Mesenchymal stem cell (in vitro differentiated cells and primary cell): ENCODE measurements at regions not wholly inside any gene's neighbourhood (a gene's known extent, or its start where the extent isn't known, plus 50 kb on each side); places are given as distances from the start of the nearest gene placed in this dataset.

ENCODE experiments used
- DNase-seq: peaks from one replicate; pipeline ENCODE4 v3.0.0-alpha.2; 2013
- H2AFZ ChIP-seq: one replicate; pipeline ENCODE4 v1.6.1; 2013; ENCODE audit warnings: low read depth, mild to moderate bottlenecking, control low read depth, inconsistent platforms, low read length, moderate library complexity
- H2AK5ac ChIP-seq: 2 replicates; pipeline ENCODE4 v1.6.1; 2013; ENCODE audit warnings: low read length, moderate library complexity, mild to moderate bottlenecking, inconsistent platforms; ENCODE audit not compliant: severe bottlenecking
- H2BK120ac ChIP-seq: one replicate; pipeline ENCODE4 v1.6.1; 2013; ENCODE audit warnings: low read depth, mild to moderate bottlenecking, inconsistent platforms, low read length, moderate library complexity
- H2BK12ac ChIP-seq, 2 experiments: one replicate each; pipeline ENCODE4 v1.6.1; 2013; ENCODE audit warnings: inconsistent platforms in 2 of 2, low read length in 2 of 2, mild to moderate bottlenecking in 2 of 2, moderate library complexity in 2 of 2, control low read depth in 1 of 2
- H2BK15ac ChIP-seq: one replicate; pipeline ENCODE4 v1.6.1; 2013; ENCODE audit warnings: mild to moderate bottlenecking, low read depth, inconsistent platforms; ENCODE audit not compliant: poor library complexity, severe bottlenecking
- H2BK5ac ChIP-seq: 2 replicates; pipeline ENCODE4 v1.6.1; 2013; ENCODE audit warnings: low read depth, mild to moderate bottlenecking, low read length, control low read depth, inconsistent platforms; ENCODE audit not compliant: poor library complexity, severe bottlenecking
- H3K14ac ChIP-seq, 2 experiments: one replicate each; pipeline ENCODE4 v1.6.1; 2013; ENCODE audit warnings: inconsistent platforms in 2 of 2, low read length in 2 of 2, control low read depth in 1 of 2, mild to moderate bottlenecking in 1 of 2, moderate library complexity in 1 of 2
- H3K18ac ChIP-seq, 2 experiments: one replicate each; pipeline ENCODE4 v1.6.1; 2013; ENCODE audit warnings: inconsistent platforms in 2 of 2, low read length in 2 of 2, control low read depth in 1 of 2, low read depth in 1 of 2, mild to moderate bottlenecking in 1 of 2
- H3K23ac ChIP-seq, 2 experiments: one replicate each; pipeline ENCODE4 v1.6.1; 2013; ENCODE audit warnings: inconsistent platforms in 2 of 2, low read length in 2 of 2, mild to moderate bottlenecking in 2 of 2, moderate library complexity in 2 of 2, control low read depth in 1 of 2
- H3K27ac ChIP-seq: 2 replicates; pipeline ENCODE4 v1.5.1; 2013; ENCODE audit warnings: mild to moderate bottlenecking, moderate library complexity, low read length, control low read depth, inconsistent platforms; ENCODE audit not compliant: poor library complexity, severe bottlenecking
- H3K27me3 ChIP-seq, 2 experiments: 2 replicates each; pipeline versions ENCODE4 v1.6.1 to v1.7.0; 2013; ENCODE audit warnings: low read length in 2 of 2, mild to moderate bottlenecking in 2 of 2, moderate library complexity in 2 of 2, control low read depth in 1 of 2, inconsistent platforms in 1 of 2; ENCODE audit not compliant: control insufficient read depth in 1 of 2, insufficient read depth in 1 of 2
- H3K36me3 ChIP-seq, 2 experiments: 2 replicates each; pipeline versions ENCODE4 v1.6.1 to v1.7.0; 2013; ENCODE audit warnings: low read length in 2 of 2, control low read depth in 1 of 2, inconsistent platforms in 1 of 2, low read depth in 1 of 2, mild to moderate bottlenecking in 1 of 2; ENCODE audit not compliant: insufficient read depth in 2 of 2, control insufficient read depth in 1 of 2
- H3K4ac ChIP-seq, 2 experiments: one replicate each; pipeline ENCODE4 v1.6.1; 2013; ENCODE audit warnings: inconsistent platforms in 2 of 2, low read length in 2 of 2, mild to moderate bottlenecking in 2 of 2, moderate library complexity in 2 of 2, control low read depth in 1 of 2, low read depth in 1 of 2
- H3K4me1 ChIP-seq: 2 replicates; pipeline ENCODE4 v1.6.1; 2013; ENCODE audit warnings: low read depth, low read length, control low read depth; ENCODE audit not compliant: control insufficient read depth, insufficient read depth
- H3K4me2 ChIP-seq: 2 replicates; pipeline ENCODE4 v1.6.1; 2013; ENCODE audit warnings: low read length, mild to moderate bottlenecking, inconsistent platforms; ENCODE audit not compliant: poor library complexity, severe bottlenecking
- H3K4me3 ChIP-seq, 2 experiments: 2 replicates each; pipeline versions ENCODE4 v1.5.1 to v1.7.0; 2013; ENCODE audit warnings: low read length in 2 of 2, mild to moderate bottlenecking in 2 of 2, control low read depth in 1 of 2, low read depth in 1 of 2; ENCODE audit not compliant: insufficient read depth in 1 of 2
- H3K79me1 ChIP-seq: replicated peaks from 2 replicates; pipeline ENCODE4 v1.6.1; 2013; ENCODE audit warnings: mild to moderate bottlenecking, control low read depth, low read length, inconsistent platforms; ENCODE audit not compliant: poor library complexity, severe bottlenecking
- H3K9ac ChIP-seq: 2 replicates; pipeline ENCODE4 v1.7.0; 2013; ENCODE audit warnings: mild to moderate bottlenecking, low read length, moderate library complexity
- H3K9me3 ChIP-seq: 2 replicates; pipeline ENCODE4 v1.7.0; 2013; ENCODE audit warnings: mild to moderate bottlenecking, low read length; ENCODE audit not compliant: control insufficient read depth
- H4K8ac ChIP-seq: one replicate; pipeline ENCODE4 v1.6.1; 2013; ENCODE audit warnings: inconsistent platforms, mild to moderate bottlenecking, low read length, moderate library complexity
- H4K91ac ChIP-seq: one replicate; pipeline ENCODE4 v1.6.1; 2013; ENCODE audit warnings: mild to moderate bottlenecking, low read length, inconsistent platforms
- WGBS: methylation state at CpG from one replicate; pipeline ENCODE4 v1.1.7; 2013; ENCODE audit warnings: mixed read lengths; 5-methylcytosine and 5-hydroxymethylcytosine counted together

GRCh38 chr5:8340739-8341344 is 471.9 kb downstream of the MTRR start:
- peaks cover 0 to 6% of the 10 kb centered on the region in 2 experiments for H3K27me3 ChIP-seq
- H4K91ac ChIP-seq: peak overlapping the region; percentile 11
- no peak overlapping the region for H3K27ac ChIP-seq
- H2BK120ac ChIP-seq: no peak overlapping the region
- H3K36me3 ChIP-seq: no peaks in the 10 kb centered on the region
- no peak overlapping the region for H2BK15ac ChIP-seq
- H3K9ac ChIP-seq: peak overlapping the region; percentile 49
- H3K79me1 ChIP-seq: no peaks in the 10 kb centered on the region
- H3K14ac ChIP-seq: no peak overlapping the region
- DNase-seq: peak; percentile 14
- no peak overlapping the region for H4K8ac ChIP-seq
- H3K4me3 ChIP-seq: peak overlapping the region in 1 of 2 experiments; percentile 53
- no peak overlapping the region for H3K18ac ChIP-seq
- no peak overlapping the region for H3K23ac ChIP-seq
- peaks cover 4% of the 10 kb centered on the region for H3K9me3 ChIP-seq
- no peak overlapping the region for H2AFZ ChIP-seq
- H2AK5ac ChIP-seq: no peak overlapping the region
- no peak overlapping the region for H2BK12ac ChIP-seq
- peaks cover 7% of the 10 kb centered on the region for H3K4me1 ChIP-seq
- H3K4ac ChIP-seq: no peak overlapping the region
- 89% methylated on average over 1 of the region's 1 CpG for WGBS
- peak overlapping the region; percentile 64 for H3K4me2 ChIP-seq
- no peak overlapping the region for H2BK5ac ChIP-seq

GRCh38 chr5:8341406-8341805 is 472.5 kb downstream of the MTRR start:
- H3K4me2 ChIP-seq: no peak overlapping the region
- H3K27me3 ChIP-seq: peaks cover 0 to 6% of the 10 kb centered on the region in 2 experiments
- no peak overlapping the region for H3K27ac ChIP-seq
- no peaks in the 10 kb centered on the region for H3K79me1 ChIP-seq
- no peak overlapping the region for H2AK5ac ChIP-seq
- H3K36me3 ChIP-seq: no peaks in the 10 kb centered on the region
- no peak overlapping the region for H2BK120ac ChIP-seq
- no peak overlapping the region for H3K14ac ChIP-seq
- no peak overlapping the region for H2BK12ac ChIP-seq
- DNase-seq: no peak
- no peak overlapping the region for H2AFZ ChIP-seq
- no peak overlapping the region for H3K4ac ChIP-seq
- H2BK5ac ChIP-seq: no peak overlapping the region
- no peak overlapping the region for H3K4me3 ChIP-seq
- H3K4me1 ChIP-seq: peaks cover 7% of the 10 kb centered on the region
- H4K91ac ChIP-seq: no peak overlapping the region
- H3K23ac ChIP-seq: no peak overlapping the region
- peak overlapping the region; percentile 49 for H3K9ac ChIP-seq
- peaks cover 4% of the 10 kb centered on the region for H3K9me3 ChIP-seq
- no peak overlapping the region for H3K18ac ChIP-seq
- 51% methylated on average over 3 of the region's 4 CpGs for WGBS
- no peak overlapping the region for H2BK15ac ChIP-seq
- H4K8ac ChIP-seq: no peak overlapping the region

- no peak overlapping the region for H3K23ac ChIP-seq
- no peak overlapping the region for H3K18ac ChIP-seq
- no peak overlapping the region for H2AK5ac ChIP-seq
- no peak overlapping the region for H4K91ac ChIP-seq
- H3K4ac ChIP-seq: no peak overlapping the region
- no peaks in the 10 kb centered on the region for H3K36me3 ChIP-seq
- no peak overlapping the region for H3K4me3 ChIP-seq
- no peaks in the 10 kb centered on the region for H3K79me1 ChIP-seq
- DNase-seq: no peak
- H2AFZ ChIP-seq: no peak overlapping the region
- H3K27me3 ChIP-seq: no peaks in the 10 kb centered on the region
- H2BK120ac ChIP-seq: no peak overlapping the region
- WGBS: 20% methylated on average over 1 of the region's 1 CpG
- no peak overlapping the region for H2BK15ac ChIP-seq
- H3K4me2 ChIP-seq: no peak overlapping the region
- H3K14ac ChIP-seq: no peak overlapping the region
- no peak overlapping the region for H2BK12ac ChIP-seq
- no peak overlapping the region for H3K27ac ChIP-seq
- no peaks in the 10 kb centered on the region for H3K9me3 ChIP-seq
- no peak overlapping the region for H2BK5ac ChIP-seq
- no peak overlapping the region for H4K8ac ChIP-seq
- no peak overlapping the region for H3K9ac ChIP-seq
- no peaks in the 10 kb centered on the region for H3K4me1 ChIP-seq
Observed at GRCh38 chr5:8347984-8348383, 479.0 kb downstream of the MTRR start.

- H2BK12ac ChIP-seq: no peak overlapping the region
- H3K18ac ChIP-seq: no peak overlapping the region
- H2BK15ac ChIP-seq: no peak overlapping the region
- no peak for DNase-seq
- H3K4me1 ChIP-seq: no peaks in the 10 kb centered on the region
- H3K14ac ChIP-seq: no peak overlapping the region
- peaks cover 3% of the 10 kb centered on the region for H3K9me3 ChIP-seq
- no peak overlapping the region for H2AFZ ChIP-seq
- no peak overlapping the region for H3K4me2 ChIP-seq
- 33% methylated on average over 1 of the region's 1 CpG for WGBS
- no peak overlapping the region for H3K27ac ChIP-seq
- H2BK5ac ChIP-seq: no peak overlapping the region
- H3K36me3 ChIP-seq: no peaks in the 10 kb centered on the region
- no peak overlapping the region for H3K9ac ChIP-seq
- H2AK5ac ChIP-seq: no peak overlapping the region
- H3K4ac ChIP-seq: no peak overlapping the region
- no peak overlapping the region for H4K91ac ChIP-seq
- no peak overlapping the region for H2BK120ac ChIP-seq
- no peaks in the 10 kb centered on the region for H3K79me1 ChIP-seq
- H3K23ac ChIP-seq: no peak overlapping the region
- no peak overlapping the region for H3K4me3 ChIP-seq
- H3K27me3 ChIP-seq: no peaks in the 10 kb centered on the region
- H4K8ac ChIP-seq: no peak overlapping the region
Observed at GRCh38 chr5:8349855-8350254, 480.9 kb downstream of the MTRR start.
